Dedifferentiated amniotic fluid mesenchymal stem cell (primary cell): ENCODE measurements at regions not wholly inside any gene's neighbourhood (a gene's known extent, or its start where the extent isn't known, plus 50 kb on each side); places are given as distances from the start of the nearest gene placed in this dataset.
"Not testable (repeated sequence)": the region's sequence is repeated elsewhere in the genome, so short reads cannot be mapped to it uniquely, and the experiment has no call there.

Experiments used
- DNase-seq: peaks from one replicate; pipeline ENCODE4 v3.0.0-alpha.2; 2016; ENCODE audit errors: extremely low spot score

DNA sequence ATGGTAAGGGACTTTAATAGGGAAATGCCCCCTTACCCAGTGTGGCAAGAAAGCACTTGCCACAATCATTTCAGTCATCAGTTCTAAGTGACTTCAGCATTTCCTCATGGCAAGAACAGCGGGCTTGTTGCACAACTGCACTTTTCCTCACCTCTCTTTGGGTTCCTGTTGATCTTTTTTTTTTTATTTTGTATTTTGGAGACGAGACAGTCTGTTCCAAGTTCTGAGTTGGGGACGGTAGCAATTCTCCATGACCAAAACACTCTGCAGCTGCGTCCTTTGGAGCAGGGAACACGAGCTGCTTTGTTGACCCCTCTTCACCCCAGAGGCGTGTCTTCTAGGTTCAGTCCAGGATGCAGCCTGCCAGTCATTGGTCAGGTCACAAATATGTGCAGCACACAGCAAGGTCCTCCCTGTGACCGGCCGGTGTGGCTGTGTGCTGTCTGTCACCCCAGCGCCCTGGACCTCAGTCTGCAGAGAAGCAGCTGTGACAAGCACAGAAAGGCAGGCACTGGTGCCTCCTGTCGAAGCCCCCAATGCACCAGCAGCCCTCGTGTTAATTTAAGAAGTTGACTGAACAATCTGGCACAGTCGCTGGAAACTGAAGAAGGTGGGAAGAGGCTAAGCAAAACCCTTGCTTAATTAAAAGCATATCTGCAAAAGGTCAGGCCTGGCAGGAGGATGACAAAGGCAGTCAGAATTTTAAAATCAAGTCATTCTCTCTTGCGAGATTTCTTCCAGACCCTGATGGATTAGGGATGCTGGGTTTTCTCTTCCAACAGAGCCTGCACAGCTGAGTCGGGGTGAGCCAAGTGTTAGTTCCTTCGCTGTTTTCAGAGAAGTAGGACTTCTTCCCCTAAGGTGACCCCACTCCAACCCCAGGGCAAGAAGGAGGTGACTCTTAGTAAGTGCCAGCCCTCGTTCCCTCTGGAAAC is 96.7 kb upstream of the COPS8 start:
- no peak for DNase-seq

DNA sequence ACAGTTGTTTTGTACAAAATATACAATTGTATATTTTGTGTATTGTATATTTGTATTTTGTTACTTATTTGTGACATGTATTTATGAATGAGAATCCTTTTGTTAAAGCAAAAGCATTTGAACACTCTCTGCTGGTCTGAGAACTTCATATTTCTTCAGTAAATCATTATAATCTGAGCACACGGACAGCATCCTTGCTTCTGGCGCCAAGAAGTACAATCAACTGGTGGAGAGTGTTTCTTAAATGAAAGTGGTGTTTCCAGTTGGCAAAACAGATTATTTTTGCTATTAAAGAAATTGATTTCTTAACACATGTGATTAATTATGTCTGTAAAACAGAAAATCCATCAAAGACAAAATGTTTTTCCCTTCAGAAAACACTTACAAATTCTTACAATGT is 95.1 kb upstream of the COPS8 start:
- DNase-seq = no peak

DNA sequence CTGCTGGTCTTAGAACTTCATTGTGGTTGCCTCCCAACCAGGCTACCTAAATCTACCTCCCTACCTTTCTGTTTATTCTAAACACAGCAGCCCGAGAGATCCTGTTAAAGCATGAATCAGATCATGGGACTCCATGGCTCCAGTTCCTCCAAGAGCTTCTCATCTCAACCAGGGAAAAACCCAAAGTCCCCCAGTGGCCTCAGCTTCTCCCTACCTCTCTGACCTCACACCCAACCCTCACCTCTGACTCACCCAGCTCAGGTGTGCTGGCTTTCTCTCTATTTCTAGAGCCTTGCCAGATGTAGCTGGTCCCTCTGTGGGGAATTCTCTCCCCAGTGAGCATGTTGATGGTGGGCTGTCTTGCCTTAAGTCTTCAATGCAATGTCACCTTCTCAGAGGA is 93.8 kb upstream of the COPS8 start:
- DNase-seq = no peak

DNA sequence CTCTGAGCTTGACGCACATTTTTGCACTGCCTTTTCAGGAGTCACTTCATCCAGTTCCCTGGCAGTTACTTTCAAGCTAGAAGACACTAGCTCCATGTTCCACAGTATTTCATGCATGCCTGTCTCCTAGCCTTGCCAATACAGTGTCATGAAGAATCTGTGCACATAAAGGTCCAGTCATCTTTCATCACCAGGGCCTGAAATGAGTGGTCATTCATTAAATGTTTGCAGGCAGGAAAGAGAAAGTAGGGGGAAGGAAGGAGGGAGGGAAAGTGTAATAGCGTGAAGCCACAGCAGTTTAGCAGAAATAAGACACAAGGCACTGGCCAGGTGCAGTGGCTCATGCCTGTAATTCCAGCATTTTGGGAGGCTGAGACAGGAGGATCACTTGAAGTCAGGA is 92.4 kb upstream of the COPS8 start:
- no peak for DNase-seq

DNA sequence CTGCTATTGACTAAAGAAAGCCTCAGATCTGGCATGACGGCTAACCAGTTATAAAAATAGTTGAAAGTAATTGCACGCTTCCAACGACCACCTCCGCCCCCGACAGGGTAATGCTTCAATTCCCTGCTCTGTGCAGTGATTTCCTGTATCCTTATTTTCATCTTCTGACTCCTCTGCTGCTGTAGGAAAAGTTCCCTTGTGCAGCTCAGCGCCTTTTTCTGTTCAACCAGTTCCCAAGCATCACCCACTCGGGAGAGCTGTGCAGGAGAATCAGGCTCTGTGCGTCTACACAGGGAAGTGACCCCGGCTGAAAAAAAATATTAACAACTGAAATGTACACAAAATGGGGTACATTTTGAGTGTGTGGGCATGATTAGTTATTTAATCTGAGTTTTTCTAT is 91.3 kb upstream of the COPS8 start:
- DNase-seq = no peak

DNA sequence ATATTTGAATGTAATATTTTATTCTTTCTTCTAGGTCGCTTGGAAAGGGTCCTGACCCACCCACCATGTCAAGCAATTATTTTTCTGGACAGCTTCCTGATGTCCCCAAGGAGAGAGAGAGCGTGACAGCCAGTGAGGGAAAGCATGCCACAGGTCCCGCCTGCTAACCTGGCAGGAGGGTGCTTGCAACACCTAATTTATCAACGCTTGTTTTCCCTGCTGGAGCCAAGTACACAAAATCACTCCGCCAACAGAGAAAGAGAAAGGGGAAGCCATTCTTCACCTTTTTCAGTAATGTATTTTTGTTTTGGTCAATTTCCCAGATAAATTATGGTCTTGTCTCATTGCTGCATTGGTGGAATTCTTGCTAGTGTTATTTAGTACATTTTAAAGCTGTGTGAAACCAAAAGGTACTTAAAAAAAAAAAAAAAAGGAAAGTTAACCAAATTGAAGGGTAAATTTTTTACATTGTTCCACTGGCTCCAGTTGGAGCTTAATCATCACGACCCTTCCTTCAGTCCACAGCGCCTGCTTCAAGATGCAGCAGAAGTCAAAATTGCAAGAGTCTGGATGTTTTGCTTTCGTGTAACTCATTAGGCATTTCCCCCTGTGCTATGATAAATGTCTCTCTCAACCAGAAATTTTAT is 88.5 kb upstream of the COPS8 start:
- no peak for DNase-seq

DNA sequence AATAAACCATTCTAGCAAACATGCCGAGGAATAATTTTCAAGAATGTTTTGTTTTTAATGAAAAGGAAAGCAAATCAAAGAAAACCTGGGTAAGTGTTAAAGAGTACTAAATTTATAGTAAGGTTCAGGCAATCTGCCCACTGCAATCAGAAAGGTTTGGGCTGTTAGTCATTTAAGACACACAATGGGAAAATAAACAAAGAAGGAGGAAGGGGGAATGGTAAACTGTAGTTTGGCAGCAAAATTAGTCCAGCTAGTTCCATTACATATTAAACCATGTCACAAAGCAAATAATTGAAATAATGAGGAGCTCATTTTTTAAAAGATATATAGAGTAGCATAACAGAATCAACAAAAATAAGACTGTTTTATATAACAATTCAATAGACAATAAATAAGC is 87.5 kb upstream of the COPS8 start:
- no peak for DNase-seq

DNA sequence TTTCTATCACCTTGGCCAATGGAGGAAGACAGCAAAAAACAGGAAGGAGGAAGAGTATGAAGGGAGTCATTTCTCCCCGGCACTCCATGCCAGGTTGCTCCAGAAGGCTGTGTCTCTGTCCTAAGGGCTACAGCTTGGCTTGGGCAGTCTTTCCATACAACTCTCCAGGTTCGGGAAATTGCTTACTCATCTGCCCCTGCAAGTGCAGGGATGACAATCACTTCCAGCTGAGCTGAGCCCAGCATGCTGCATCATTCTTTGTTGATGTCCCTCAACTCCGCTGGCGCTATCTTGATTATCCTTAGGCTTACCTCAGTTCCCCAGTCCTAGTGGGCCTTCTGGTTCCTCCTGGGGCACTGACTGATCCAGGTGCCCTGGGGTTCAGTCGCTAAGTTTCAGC is 86.9 kb upstream of the COPS8 start:
- DNase-seq = no peak

DNA sequence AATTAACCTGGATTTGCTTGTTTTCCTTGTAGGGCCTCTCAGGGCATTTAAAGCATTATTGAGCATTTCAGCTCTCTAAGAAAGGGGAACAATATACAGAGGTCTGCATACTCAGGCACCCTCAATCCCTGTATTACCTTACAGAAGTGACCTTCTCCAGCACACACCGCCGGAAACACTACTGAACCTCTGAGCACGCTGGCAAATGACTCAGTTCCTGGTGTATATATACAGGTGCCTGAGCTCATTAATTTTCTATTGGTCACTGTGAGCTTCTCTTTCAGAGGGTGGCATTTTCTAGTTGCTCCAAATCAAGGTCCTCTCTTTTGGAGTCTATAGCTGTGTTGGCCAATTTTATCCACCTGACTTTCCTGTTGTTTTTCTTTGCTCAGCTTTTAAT is 85.2 kb upstream of the COPS8 start:
- DNase-seq = no peak

DNA sequence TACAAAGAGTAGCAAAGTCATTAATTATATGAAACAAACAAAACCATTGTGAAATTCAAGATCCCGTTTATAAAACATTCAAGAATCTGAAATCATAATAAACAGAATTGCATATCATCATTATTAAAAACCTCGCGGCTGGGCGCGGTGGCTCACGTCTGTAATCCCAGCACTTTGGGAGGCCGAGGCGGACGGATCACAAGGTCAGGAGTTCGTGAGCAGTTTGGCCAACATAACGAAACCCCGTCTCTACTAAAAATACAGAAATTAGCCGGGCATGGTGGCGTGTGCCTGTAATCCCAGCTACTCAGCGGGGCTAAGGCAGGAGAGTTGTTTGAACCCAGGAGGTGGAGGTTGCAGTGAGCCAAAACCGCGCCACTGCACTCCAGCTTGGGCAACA is 80.3 kb upstream of the COPS8 start:
- not testable (repeated sequence) for DNase-seq

DNA sequence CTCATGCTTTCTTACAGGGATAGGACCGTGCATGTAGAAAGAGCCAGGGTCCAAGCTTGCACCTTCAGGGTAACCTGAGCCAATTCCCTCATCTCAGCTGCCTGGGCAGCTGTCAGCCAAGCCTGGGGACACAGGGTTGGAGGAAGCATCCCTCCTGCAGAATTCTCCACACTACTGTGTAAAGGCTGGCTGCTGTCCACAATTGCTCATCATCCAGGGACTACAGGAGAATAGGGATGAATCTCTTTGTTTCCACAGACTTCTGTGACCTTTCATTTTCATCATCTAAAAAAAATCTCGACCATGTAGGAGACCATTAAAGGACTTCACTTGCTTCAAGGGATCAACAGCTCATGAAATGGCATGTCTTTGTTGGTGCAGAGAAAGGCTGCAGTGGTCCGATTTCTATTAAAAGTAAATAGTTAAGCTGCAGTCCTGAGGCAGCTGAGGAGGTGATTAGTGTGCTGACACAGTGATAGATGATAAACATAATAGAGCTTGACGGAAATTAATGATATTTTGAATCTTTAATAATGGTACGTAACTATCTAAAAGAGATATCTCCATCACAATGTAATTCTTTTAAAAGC is 74.4 kb upstream of the COPS8 start:
- no peak for DNase-seq

DNA sequence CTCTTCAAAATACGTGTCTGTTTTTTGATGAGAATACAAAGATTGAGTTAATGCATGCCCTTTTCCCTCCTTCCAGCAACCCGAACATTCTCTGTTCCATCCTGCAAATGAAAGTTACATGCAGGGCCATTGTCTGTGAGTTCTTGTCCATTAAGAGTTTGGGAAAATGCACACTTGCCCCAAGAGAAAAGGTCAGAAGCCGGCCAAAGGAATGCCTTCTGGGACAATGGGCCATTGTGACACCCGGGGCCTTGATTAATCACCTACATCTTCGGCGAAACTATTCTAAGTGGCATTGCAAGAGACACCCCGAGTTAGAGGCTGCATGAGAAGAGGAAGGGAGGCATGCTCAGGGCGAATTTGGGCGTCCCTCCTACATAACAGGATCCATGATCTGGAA is 73.7 kb upstream of the COPS8 start:
- DNase-seq = no peak

DNA sequence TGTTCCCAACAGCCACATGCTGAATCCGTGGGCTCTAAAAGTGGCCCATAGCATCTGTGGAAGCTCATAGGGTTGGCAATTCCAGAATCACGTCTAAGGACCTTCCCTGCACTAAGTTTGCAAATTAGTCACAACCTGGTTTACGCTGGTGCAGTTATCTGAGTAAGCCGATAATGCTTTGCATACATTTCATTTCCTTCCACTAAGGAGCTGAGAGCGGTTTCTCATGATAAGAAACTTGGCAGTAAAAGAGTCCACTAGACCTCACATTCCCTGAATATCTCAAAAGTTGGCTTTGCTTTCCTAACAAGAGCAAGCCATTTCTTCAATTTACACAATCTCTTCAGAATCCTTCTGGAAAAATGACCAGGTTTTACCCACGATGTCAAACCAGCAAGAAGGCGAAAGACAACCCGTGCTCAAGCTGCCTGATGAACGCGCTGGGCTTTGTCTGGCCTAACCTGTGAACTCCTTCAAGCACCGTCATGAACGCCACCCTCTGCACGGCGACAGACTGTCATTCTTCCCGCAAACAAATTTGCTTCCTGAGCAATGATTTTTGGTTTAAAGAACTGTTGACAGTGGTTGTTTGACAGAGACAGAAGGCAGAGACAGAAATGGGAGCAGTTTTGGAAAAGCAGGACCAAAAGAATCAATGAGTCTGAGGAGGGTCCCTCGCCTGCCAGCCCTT is 73.0 kb upstream of the COPS8 start:
- no peak for DNase-seq

DNA sequence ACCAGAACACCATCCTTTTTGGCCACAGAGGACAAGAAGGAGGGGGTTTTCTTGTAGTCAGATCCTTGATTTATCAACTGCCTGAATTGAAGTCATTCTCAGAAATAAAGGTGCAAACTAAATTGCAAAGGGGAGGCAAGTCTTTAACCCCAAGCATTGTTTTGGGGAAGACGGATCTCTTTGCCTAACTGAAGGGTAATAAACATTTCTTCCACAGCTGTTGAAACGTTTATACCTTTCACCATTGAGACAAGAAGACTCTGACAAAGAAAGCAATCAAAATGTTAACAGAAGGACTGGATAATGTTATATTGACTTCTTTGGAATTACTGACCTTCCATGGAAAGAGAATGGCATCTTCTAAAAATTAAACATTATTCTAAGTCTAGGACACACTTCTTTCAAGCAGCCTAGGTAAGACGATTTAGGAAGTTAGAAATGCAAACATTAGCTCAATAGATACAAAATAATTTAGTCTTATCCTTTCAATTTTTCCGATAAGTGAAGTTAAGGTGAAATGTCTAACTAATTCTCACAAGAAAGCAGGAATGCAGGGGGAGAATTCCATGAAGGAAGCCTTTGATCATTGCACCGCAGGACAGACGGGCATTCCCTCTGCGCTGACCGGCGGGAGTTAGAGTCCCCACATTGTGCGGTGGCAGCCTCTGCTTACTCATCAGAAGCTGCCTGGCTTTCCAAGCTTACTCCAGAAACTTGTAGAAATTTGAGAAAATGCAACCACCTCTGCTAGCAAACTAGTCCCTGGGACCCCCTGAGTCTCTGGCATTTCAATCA is 69.4 kb upstream of the COPS8 start:
- DNase-seq = no peak

DNA sequence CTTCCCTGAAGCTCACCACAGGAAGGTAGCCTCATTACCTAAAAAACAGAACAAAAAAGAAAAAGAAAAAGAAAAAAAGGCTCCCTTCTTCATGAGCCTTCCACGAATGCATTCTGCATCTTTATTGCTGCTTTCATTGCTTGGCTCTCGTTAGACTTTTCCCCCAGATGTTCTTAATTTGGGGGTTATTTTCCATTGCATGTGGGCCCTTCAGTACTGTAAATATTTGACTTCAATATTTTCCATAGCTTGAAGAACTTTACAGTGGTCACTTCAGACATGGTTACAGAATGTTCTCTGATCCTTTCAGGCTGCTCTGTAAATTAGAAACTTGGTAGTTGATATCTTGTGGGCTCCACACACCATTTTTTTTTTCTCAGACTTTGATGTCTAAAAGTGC is 65.6 kb upstream of the COPS8 start:
- DNase-seq = peak; percentile 32

DNA sequence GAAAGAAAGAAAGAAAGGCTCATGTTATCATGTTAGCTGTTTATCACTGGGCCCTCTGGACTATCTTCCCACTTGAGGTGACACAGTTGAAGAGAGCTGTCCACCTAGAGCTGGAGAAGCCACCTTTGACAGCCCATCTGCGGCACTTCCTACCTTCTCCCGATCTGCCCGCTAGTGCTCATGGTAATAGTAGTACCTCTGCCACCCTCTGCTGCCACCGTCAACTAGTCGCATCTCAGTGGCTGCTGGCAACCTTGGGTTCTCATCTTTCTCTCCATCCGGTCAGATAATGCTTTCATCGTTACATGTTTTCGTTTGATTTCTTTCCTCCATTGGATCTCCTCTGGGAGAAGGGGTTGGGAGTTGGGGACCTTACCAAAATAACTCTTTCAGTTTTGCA is 63.2 kb upstream of the COPS8 start:
- DNase-seq = no peak

DNA sequence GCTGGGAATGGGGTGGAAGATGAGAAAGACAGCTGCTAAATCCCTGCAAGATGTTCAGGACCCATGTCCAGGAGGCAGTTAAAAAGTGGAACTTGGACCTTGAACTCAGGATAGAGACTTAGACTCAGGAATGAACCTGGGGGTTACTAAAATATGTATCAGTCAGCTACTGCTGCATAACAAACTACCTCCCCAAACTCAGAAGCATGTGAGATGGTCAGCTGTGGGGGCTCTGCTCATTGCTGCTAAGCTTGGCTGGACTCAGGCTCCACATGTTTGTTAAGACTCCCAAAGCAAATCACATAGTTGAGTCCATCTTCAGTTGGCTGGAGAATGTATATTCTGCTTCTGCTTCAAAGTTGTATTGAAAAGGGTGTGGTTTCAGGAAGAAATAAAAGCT is 61.4 kb upstream of the COPS8 start:
- DNase-seq = no peak

DNA sequence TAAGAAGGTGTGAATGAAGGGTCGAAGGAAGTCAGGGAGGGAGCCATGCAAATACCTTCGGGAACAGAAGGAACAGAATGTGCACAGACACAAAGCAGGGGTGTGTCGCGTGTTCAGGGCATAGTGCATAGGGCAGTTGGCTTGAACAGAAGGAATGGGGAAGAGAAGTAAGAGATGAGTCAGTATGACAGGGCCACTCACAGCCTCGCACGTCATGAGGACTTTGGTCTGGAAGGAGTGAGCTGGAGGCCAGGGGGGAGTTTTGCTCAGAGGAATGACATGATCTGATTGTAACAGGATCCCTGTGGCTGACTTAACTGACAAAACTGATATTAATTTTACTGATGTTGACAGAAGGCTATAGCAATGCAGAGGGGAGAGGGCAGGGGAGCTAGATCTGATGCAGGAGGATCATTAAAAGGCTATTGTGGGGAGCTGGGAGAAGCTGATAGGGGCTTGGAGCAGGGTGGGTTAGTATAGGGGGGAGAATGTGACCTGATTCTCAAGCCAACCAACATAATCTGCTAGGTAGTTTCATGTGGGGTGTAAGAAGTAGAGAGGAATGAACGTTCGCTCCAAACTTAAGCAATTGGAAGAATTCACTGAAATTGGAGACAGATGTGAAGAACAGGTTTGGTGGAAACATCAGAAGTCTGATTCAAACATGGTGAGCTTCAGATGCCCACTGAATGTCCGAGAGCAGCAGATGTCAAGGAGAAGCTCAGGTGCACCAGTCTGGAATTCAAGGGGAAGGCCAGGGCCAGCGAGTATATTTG is 60.4 kb upstream of the COPS8 start:
- DNase-seq = peak; percentile 68

DNA sequence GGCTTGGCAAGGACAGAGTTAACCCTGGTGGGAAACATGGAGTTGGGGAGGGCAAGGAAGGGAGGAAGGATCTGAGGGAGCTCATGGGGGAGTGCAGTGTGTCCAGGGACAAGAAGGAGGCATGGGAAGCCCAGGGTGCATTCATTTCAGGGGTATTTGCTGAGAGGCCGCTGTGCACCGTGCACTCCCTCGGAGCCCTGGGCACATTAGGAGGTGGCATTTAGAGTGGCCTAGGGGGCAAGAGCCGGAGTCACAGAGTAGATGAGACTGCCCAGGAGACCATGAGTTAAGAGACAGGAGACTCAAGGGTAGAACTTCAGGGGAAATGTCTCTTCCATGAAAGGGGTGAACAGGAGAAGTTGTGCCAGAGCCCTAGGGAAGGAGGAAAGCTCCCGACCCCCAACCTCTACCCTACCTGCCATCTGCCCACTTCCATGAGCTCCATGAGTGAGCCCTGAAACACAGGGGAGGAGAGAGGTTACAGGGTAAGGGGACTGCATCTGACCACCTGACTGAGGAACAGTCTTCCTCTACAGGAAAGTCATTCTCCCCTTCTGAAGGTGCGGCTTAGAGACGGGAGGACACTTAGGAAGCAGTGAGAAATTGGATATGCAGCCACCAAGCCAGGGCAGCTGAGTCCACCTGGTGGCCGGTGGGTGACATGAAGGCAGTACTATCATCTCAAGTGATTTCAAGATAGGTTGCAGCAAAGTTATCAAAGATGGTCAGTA is 58.5 kb upstream of the COPS8 start:
- DNase-seq = peak; percentile 46

DNA sequence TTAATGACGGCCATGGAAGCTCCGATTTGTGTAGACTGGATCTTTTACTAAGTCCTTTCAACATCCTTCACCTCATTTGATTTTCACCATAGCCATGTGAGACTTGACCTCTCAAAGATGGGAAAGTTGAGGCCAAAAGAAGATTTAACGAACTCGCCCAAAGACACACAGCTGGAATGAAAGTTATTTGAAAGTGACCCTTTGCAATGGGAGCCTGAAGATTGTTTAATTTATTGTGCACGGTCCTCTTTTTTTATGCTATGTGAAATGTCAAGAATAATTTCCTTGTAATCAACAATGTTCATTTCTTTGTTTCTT is 58.0 kb upstream of the COPS8 start:
- DNase-seq = no peak
